Smooth muscle cell (in vitro differentiated cells): ENCODE measurements at regions not wholly inside any gene's neighbourhood (a gene's known extent, or its start where the extent isn't known, plus 50 kb on each side); places are given as distances from the start of the nearest gene placed in this dataset.

Experiments
- DNase-seq: peaks from one replicate; lab custom pipeline; 2025; ENCODE audit not compliant: unreplicated experiment; lab: John Stamatoyannopoulos, UW
- H2AFZ ChIP-seq: fragments of 200-600 bp; sonication (generic); 2 replicates; pipeline ENCODE4 v1.6.0; 2016; ENCODE audit warnings: antibody characterized with exemption, low read depth, mild to moderate bottlenecking
- H3F3A ChIP-seq: fragments of 200-600 bp; sonication (generic); 2 replicates; pipeline ENCODE4 v1.6.0; 2017; ENCODE audit warnings: antibody characterized with exemption, low read depth
- H3K27ac ChIP-seq: fragments of 200-600 bp; sonication (generic); 2 replicates; pipeline ENCODE4 v1.5.1; 2016; ENCODE audit warnings: low read depth, mild to moderate bottlenecking
- H3K27me3 ChIP-seq: fragments of 200-600 bp; sonication (generic); 2 replicates; pipeline ENCODE4 v1.6.1; 2016; ENCODE audit warnings: low read depth, mild to moderate bottlenecking
- H3K36me3 ChIP-seq: fragments of 200-600 bp; sonication (generic); 2 replicates; pipeline ENCODE4 v1.5.1; 2016; ENCODE audit warnings: low read depth
- H3K4me1 ChIP-seq: fragments of 200-600 bp; sonication (generic); 2 replicates; pipeline ENCODE4 v1.5.1; 2016; ENCODE audit warnings: low read depth
- H3K4me2 ChIP-seq: fragments of 200-600 bp; sonication (generic); 2 replicates; pipeline ENCODE4 v1.6.0; 2016; ENCODE audit warnings: mild to moderate bottlenecking
- H3K4me3 ChIP-seq: fragments of 200-600 bp; sonication (generic); 2 replicates; pipeline ENCODE4 v1.5.1; 2016; ENCODE audit warnings: mild to moderate bottlenecking
- H3K79me2 ChIP-seq: fragments of 200-600 bp; sonication (generic); 2 replicates; pipeline ENCODE4 v1.6.0; 2016; ENCODE audit warnings: low read depth, mild to moderate bottlenecking
- H3K9ac ChIP-seq: fragments of 200-600 bp; sonication (generic); 2 replicates; pipeline ENCODE4 v1.6.0; 2016; ENCODE audit warnings: low read depth
- H3K9me3 ChIP-seq: fragments of 200-600 bp; sonication (generic); replicated peaks from 2 replicates; pipeline ENCODE4 v1.5.1; 2016; ENCODE audit warnings: low read depth
- H4K20me1 ChIP-seq: fragments of 200-600 bp; sonication (generic); 2 replicates; pipeline ENCODE4 v1.6.0; 2016; ENCODE audit warnings: low read depth
- CTCF ChIP-seq: fragments of 200-600 bp; sonication (generic); IDR thresholded peaks from 2 replicates; pipeline ENCODE4 v1.5.1; 2017; ENCODE audit warnings: borderline replicate concordance, mild to moderate bottlenecking, antibody characterized with exemption; ENCODE audit not compliant: insufficient read depth, poor library complexity, severe bottlenecking
- WGBS: methylation state at CpG from one replicate; pipeline ENCODE4 v1.1.7; 2016; ENCODE audit warnings: low lambda C conversion rate; 5-methylcytosine and 5-hydroxymethylcytosine counted together

GRCh38 chr10:47154762-47155161 is 145.2 kb upstream of the GDF10 start:
- Histone ChIP-seq H4K20me1 (no peaks in the 10 kb centered on the region), H3K4me3 (no peak overlapping the region)

GRCh38 chr10:47156873-47157272 is 143.1 kb upstream of the GDF10 start:
- no peaks in the 10 kb centered on the region for H3K27me3 ChIP-seq
- H2AFZ ChIP-seq, result no peak overlapping the region
- H3K36me3 ChIP-seq, result no peaks in the 10 kb centered on the region
- H3F3A ChIP-seq, result no peaks in the 10 kb centered on the region
- H3K79me2 ChIP-seq, result no peaks in the 10 kb centered on the region
- no peak for DNase-seq
- TF ChIP-seq CTCF, result no peak
- 83% methylated on average over 4 of the region's 4 CpGs for WGBS
- H4K20me1 ChIP-seq, result no peaks in the 10 kb centered on the region
- H3K4me3 ChIP-seq, result no peak overlapping the region
- H3K4me1 ChIP-seq, result no peaks in the 10 kb centered on the region
- H3K27ac ChIP-seq, result no peak overlapping the region
- H3K9ac ChIP-seq, result no peak overlapping the region
- H3K9me3 ChIP-seq, result peaks cover 7% of the 10 kb centered on the region
- no peak overlapping the region for H3K4me2 ChIP-seq

More at GRCh38 chr10:47154762-47155161, 145.2 kb upstream of the GDF10 start:
- no peaks in the 10 kb centered on the region for H3F3A ChIP-seq
- no peaks in the 10 kb centered on the region for H3K36me3 ChIP-seq
- no peaks in the 10 kb centered on the region for H3K27me3 ChIP-seq
- peaks cover 7% of the 10 kb centered on the region for H3K9me3 ChIP-seq
- H3K4me1 ChIP-seq, result no peaks in the 10 kb centered on the region
- H3K4me2 ChIP-seq, result no peak overlapping the region
- H3K79me2 ChIP-seq, result no peaks in the 10 kb centered on the region
- H3K27ac ChIP-seq, result no peak overlapping the region
- no peak overlapping the region for H2AFZ ChIP-seq
- TF ChIP-seq CTCF, result no peak
- DNase-seq, result no peak
- no peak overlapping the region for H3K9ac ChIP-seq

- no peak for TF ChIP-seq CTCF
Observed at GRCh38 chr10:47158116-47159071, 141.6 kb upstream of the GDF10 start.

More at GRCh38 chr10:47158116-47159071, 141.6 kb upstream of the GDF10 start:
- Histone ChIP-seq H3F3A (no peaks in the 10 kb centered on the region), H3K4me3 (no peak overlapping the region), H3K4me2 (no peak overlapping the region), H2AFZ (no peak overlapping the region), H3K27ac (no peak overlapping the region), H3K9me3 (peaks cover 7% of the 10 kb centered on the region), H3K36me3 (no peaks in the 10 kb centered on the region), H3K9ac (no peak overlapping the region), H3K27me3 (no peaks in the 10 kb centered on the region), H3K4me1 (no peaks in the 10 kb centered on the region), H3K79me2 (no peaks in the 10 kb centered on the region), H4K20me1 (no peaks in the 10 kb centered on the region)
- WGBS, result 91% methylated on average over 10 of the region's 10 CpGs
- DNase-seq, result no peak
